Prostate gland (tissue), 2 donors: ENCODE measurements at regions not wholly inside any gene's neighbourhood (a gene's known extent, or its start where the extent isn't known, plus 50 kb on each side); places are given as distances from the start of the nearest gene placed in this dataset.

ENCODE experiments used
- CTCF ChIP-seq, 4 experiments: fragments of 200-600 bp in 2 of 4; fragments of 450-650 bp in 2 of 4; sonication (generic) in 2 of 4; IDR thresholded peaks; 1 replicate in 3 of 4; 2 replicates in 1 of 4; pipeline ENCODE4 v1.5.1; 2016 to 2019; ENCODE audit warnings: antibody characterized with exemption in 4 of 4, mild to moderate bottlenecking in 2 of 4, moderate library complexity in 2 of 4
- POLR2A ChIP-seq: fragments of 450-650 bp; IDR thresholded peaks from one replicate; pipeline ENCODE4 v1.6.1; 2016; ENCODE audit warnings: antibody characterized with exemption, mild to moderate bottlenecking

- TF ChIP-seq POLR2A (no peak), CTCF (IDR thresholded peaks at IDR 0.05) (no peak)
These were observed 50.8 kb upstream of the PHYHIPL start for GRCh38 chr10:59125666-59126065.
